GM18505 (cell line): ENCODE measurements at regions not wholly inside any gene's neighbourhood (a gene's known extent, or its start where the extent isn't known, plus 50 kb on each side); places are given as distances from the start of the nearest gene placed in this dataset.
A peak's percentile ranks its signal among the peaks of the same experiment; 100 is the strongest.

Source experiments
- ATAC-seq: cut with Tn5 transposase; IDR thresholded peaks from one replicate; pipeline ENCODE4 v1.9.1; 2021; ENCODE audit not compliant: unreplicated experiment
- POLR2A ChIP-seq: IDR thresholded peaks from 4 replicates; pipeline ENCODE4 v1.6.1; 2011; ENCODE audit warnings: borderline replicate concordance; ENCODE audit not compliant: insufficient read depth, insufficient read length; ENCODE audit errors: extremely low read depth

GRCh38 chr1:99176753-99177152 is 87.5 kb upstream of the PLPPR4 start:
- TF ChIP-seq POLR2A = no peak
- no peak for ATAC-seq

DNA sequence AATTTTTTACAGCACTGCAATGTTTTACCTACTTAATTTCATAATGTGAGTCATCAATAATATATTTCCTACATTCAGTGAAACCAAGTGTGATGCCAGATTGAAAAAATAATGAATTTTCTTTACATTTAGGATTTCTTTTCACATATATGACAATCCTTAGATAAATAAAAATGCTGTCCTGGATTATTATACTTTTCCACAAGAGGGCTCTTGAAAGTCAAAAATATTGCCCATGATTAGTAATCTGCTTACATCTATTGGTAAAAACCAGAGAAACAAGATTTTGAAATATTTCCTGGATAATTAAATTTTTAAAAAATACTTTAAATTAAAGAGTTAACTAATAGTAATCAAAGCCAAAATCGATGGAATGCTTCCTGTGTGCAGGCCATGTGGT is 86.8 kb upstream of the PLPPR4 start:
- ATAC-seq = no peak
- TF ChIP-seq POLR2A = no peak

GRCh38 chr1:99180343-99180808 is 83.9 kb upstream of the PLPPR4 start:
- no peak for TF ChIP-seq POLR2A
- ATAC-seq = peak; percentile 96

DNA sequence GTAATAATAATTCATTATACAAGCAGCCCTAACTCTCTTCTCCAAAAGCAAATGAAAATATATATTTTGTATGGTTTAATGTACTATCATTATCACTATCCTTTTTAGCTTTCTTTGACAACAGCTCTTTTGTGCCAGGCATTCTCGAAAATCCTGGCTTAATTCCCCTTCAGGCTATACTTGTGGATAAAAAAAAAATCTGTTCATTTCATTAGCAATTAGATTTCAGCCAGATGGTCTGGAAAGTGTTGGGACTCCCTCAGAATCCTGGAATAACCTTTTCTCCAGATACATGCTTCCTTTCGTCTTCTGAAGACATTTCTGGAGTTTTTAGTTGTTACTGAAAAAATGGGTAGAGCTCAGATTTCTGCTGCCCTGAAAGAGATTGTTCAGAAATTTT is 83.4 kb upstream of the PLPPR4 start:
- no peak for ATAC-seq
- no peak for TF ChIP-seq POLR2A

GRCh38 chr1:99181892-99182291 is 82.4 kb upstream of the PLPPR4 start:
- no peak for TF ChIP-seq POLR2A

DNA sequence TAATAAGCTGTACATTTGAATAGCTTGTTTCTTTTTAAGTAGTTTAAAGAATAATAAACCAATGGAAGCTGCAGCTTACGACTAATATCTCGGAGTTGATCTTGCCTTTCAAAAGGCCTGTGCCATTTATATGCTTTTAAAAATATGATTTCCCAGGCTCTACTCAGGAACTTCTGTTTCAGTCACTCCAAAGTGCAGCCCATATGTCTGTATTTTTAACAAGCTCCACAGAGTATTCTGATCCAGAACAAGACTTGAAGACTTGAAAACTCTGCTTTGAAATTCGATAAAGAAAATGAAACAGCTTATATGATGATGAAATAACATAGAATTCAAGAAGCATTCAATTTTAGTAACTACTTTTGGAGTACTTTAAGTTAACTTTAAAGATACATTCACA is 79.1 kb upstream of the PLPPR4 start:
- no peak for TF ChIP-seq POLR2A
- no peak for ATAC-seq

More at GRCh38 chr1:99181892-99182291, 82.4 kb upstream of the PLPPR4 start:
- no peak for ATAC-seq

DNA sequence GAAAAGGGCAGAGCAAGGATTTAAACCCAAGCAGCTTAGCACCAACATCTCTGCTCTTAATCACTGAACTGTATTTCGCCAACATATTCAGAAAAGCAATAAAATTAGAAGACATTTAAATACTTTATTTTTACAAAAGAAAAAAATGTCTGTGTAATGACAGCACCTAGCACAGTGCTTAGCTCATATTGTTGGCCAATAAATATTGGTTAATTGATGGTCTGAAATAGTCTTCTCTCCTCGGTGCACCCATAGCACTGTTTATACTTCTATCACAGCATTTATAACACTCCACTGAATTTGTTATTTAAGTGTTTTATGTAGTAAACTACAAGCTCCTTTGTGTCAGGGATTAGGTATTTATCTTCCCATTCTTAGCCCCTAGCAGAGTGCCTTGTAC is 70.9 kb upstream of the PLPPR4 start:
- TF ChIP-seq POLR2A = no peak
- ATAC-seq = no peak

GRCh38 chr1:99198393-99198792 is 65.9 kb upstream of the PLPPR4 start:
- no peak for ATAC-seq
- no peak for TF ChIP-seq POLR2A

DNA sequence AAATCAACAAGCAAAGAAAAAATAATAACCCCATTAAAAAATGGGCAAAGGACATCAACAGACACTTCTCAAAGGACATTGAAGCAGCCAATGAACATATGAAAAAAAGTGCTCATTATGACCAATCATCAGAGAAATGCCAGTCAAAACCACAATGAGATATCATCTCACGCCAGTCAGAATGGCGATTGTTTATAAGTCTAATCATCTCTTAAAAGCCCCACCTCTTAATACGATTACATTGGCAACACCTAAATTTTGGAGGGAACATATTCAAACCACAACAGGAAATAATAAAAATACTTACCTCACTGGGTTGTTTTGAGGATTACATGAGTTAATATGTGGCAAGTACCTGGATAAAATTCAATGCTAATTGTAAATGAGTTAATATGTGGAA is 57.1 kb upstream of the PLPPR4 start:
- no peak for ATAC-seq

More for the DNA sequence above, 57.1 kb upstream of the PLPPR4 start:
- no peak for TF ChIP-seq POLR2A
